ENCODE measurements at regions not wholly inside any gene's neighbourhood (a gene's known extent, or its start where the extent isn't known, plus 50 kb on each side); places are given as distances from the start of the nearest gene placed in this dataset.

DNA sequence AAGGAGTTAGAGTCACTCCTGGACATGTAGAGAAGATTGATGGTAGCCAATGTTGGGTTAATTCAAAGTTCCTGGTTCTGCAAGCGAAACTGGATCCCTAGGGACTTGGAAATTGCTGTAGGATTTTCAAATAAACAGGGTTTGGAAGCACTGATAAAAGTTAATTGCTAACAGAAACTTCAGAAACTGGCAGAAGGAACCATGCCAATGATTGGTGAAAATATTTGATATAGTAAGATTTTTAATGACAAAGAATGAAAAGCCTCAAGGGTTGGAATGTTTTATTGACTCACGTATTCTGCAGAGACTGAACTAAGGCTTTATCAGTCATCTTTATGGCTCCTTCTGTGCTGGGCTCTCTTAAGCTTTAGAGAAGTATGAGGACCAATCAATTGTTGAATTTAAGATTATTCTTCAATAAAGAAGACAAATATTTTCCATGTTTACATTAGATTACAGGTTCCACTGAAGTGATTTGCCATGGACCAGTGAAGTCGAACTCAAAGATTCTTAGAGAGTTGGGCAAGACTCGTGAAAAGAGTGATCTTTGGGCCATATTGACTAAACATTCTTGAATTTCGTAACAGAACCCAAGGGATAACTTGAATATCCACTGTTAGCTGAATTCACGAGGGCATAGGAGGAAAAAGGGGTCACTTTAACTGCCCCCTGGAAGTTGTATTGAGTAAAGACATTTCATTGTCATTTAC lies 371.4 kb downstream of the HDGFL1 start:
- 81 to 89% (median 83%) methylated on average over 6 of the region's 6 CpGs for WGBS, 4 donors
- no peak overlapping the region for H3K27ac ChIP-seq
- intact Hi-C loops (cut with DNase I): no loop called here
- H3K4me3 ChIP-seq: no peak overlapping the region
- H3K9me3 ChIP-seq: no peaks in the 10 kb centered on the region
- no peaks in the 10 kb centered on the region for H3K27me3 ChIP-seq
- no peaks in the 10 kb centered on the region for H3K36me3 ChIP-seq
- ATAC-seq: no peak
- DNase-seq: no peak
- peaks cover 0 to 8% (median 0%) of the 10 kb centered on the region in 12 donors for H3K4me1 ChIP-seq
- no peak for TF ChIP-seq POLR2A (IDR thresholded peaks at IDR 0.05)
- TF ChIP-seq, protein P1, sequence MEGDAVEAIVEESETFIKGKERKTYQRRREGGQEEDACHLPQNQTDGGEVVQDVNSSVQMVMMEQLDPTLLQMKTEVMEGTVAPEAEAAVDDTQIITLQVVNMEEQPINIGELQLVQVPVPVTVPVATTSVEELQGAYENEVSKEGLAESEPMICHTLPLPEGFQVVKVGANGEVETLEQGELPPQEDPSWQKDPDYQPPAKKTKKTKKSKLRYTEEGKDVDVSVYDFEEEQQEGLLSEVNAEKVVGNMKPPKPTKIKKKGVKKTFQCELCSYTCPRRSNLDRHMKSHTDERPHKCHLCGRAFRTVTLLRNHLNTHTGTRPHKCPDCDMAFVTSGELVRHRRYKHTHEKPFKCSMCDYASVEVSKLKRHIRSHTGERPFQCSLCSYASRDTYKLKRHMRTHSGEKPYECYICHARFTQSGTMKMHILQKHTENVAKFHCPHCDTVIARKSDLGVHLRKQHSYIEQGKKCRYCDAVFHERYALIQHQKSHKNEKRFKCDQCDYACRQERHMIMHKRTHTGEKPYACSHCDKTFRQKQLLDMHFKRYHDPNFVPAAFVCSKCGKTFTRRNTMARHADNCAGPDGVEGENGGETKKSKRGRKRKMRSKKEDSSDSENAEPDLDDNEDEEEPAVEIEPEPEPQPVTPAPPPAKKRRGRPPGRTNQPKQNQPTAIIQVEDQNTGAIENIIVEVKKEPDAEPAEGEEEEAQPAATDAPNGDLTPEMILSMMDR (IDR thresholded peaks at IDR 0.05): no peak

DNA sequence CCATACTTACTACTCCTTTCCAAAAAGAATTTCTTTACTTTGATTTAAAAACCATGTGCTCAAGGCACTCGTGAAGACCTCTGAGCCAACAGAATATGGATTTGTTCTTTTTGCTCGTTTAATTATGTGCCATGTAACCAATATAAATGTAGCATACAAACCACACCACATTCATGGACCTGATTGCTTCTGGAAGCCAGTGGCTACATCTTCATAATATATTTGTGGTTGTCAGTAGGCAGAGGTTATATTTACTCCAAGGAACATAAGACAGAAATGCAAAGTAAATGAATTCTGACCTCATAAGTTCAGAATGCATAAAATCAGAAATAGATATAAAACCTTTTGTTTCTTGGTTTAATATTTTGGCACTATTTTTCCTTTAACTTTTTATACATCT lies 373.0 kb downstream of the HDGFL1 start:
- Histone ChIP-seq H3K4me3 (no peak overlapping the region), H3K4me1 (peaks cover 0 to 8% (median 0%) of the 10 kb centered on the region in 12 donors), H3K9me3 (no peaks in the 10 kb centered on the region), H3K27me3 (no peaks in the 10 kb centered on the region), H3K27ac (no peak overlapping the region), H3K36me3 (no peaks in the 10 kb centered on the region)
- no peak for ATAC-seq
- intact Hi-C loops (cut with DNase I): no loop called here
- WGBS, 4 donors: 74 to 80% (median 77%) methylated on average over 2 of the region's 2 CpGs
- DNase-seq: no peak
- no peak for TF ChIP-seq POLR2A (IDR thresholded peaks at IDR 0.05)
- TF ChIP-seq, protein P1 (IDR thresholded peaks at IDR 0.05): no peak

DNA sequence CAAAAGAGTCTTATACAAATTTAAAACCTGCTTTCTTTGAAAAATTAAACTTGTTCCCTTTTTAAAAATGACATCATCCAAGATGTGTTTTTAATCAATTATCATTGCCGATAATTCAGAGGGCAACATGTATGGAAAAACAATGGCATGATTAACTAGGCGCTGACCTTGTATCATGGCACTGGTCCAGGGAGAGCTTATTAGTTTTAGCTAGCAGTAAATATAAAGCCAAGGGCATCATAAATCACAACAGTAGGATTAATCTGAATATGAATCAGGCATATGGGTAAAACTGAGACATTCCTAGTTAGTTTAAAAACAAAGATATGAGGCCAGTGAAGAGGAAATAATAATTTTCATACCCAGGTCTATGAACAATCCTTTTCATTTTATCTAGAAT lies 374.0 kb downstream of the HDGFL1 start:
- Histone ChIP-seq H3K36me3 (no peaks in the 10 kb centered on the region), H3K27ac (no peak overlapping the region), H3K4me3 (no peak overlapping the region), H3K27me3 (no peaks in the 10 kb centered on the region), H3K9me3 (no peaks in the 10 kb centered on the region), H3K4me1 (peaks cover 0 to 8% (median 0%) of the 10 kb centered on the region in 12 donors)
- DNase-seq (no peak), ATAC-seq (no peak)
- WGBS, 4 donors: 82 to 91% (median 88%) methylated on average over 2 of the region's 2 CpGs
- intact Hi-C loops (cut with DNase I): no loop called here
- no peak for TF ChIP-seq POLR2A (IDR thresholded peaks at IDR 0.05)
- TF ChIP-seq, protein P1 (IDR thresholded peaks at IDR 0.05): no peak

DNA sequence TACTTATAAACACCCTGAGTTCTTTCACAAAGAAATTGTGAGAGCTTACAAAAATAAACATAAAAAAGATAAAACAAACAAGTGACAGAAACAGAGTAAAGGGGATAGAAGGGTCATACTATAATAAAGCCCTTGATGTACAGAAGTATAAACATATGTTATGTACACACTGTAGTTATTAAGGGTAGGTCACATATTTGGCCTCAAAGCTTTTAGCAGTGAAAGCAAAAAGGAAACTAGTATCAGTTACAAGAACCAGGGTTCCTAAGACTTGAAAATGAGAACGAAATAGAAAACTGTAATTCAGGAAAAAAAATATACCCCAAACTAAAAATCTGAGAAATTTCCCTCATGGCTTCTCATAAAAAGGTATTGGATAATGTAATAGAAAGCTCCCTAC lies 380.6 kb downstream of the HDGFL1 start:
- ATAC-seq (no peak), DNase-seq (no peak)
- Histone ChIP-seq H3K4me3 (no peak overlapping the region), H3K36me3 (no peaks in the 10 kb centered on the region), H3K27ac (no peak overlapping the region), H3K9me3 (no peaks in the 10 kb centered on the region), H3K4me1 (peaks cover 0 to under 1% (median 0%) of the 10 kb centered on the region in 12 donors), H3K27me3 (no peaks in the 10 kb centered on the region)
- intact Hi-C loops (cut with DNase I): no loop called here
- TF ChIP-seq, protein P1 (IDR thresholded peaks at IDR 0.05): no peak
- TF ChIP-seq POLR2A (IDR thresholded peaks at IDR 0.05): no peak
- 85 to 92% (median 90%) methylated on average over 1 of the region's 1 CpG for WGBS, 4 donors
